HG03045 (cell line): ENCODE measurements at regions not wholly inside any gene's neighbourhood (a gene's known extent, or its start where the extent isn't known, plus 50 kb on each side); places are given as distances from the start of the nearest gene placed in this dataset.

Source experiments
- ATAC-seq: cut with Tn5 transposase; IDR thresholded peaks from one replicate; pipeline ENCODE4 v1.9.1; 2021; ENCODE audit warnings: mild to moderate bottlenecking, moderate library complexity; ENCODE audit not compliant: unreplicated experiment

GRCh38 chr3:84039099-84039498 lies 919.7 kb upstream of the CADM2 start:
- ATAC-seq, result no peak

GRCh38 chr3:84042399-84043106 lies 916.2 kb upstream of the CADM2 start:
- no peak for ATAC-seq

- ATAC-seq, result no peak
Measured at GRCh38 chr3:84066915-84067314, 891.9 kb upstream of the CADM2 start.

GRCh38 chr3:84073664-84074063 lies 885.1 kb upstream of the CADM2 start:
- no peak for ATAC-seq

- no peak for ATAC-seq
Measured at GRCh38 chr3:84074767-84075166, 884.0 kb upstream of the CADM2 start.

GRCh38 chr3:84077479-84077878 lies 881.3 kb upstream of the CADM2 start:
- ATAC-seq, result no peak

- no peak for ATAC-seq
Measured at GRCh38 chr3:84082726-84083125, 876.1 kb upstream of the CADM2 start.

- no peak for ATAC-seq
Measured at GRCh38 chr3:84092907-84093306, 865.9 kb upstream of the CADM2 start.

GRCh38 chr3:84096188-84096587 lies 862.6 kb upstream of the CADM2 start:
- no peak for ATAC-seq

GRCh38 chr3:84100861-84101260 lies 857.9 kb upstream of the CADM2 start:
- no peak for ATAC-seq

- ATAC-seq, result no peak
Measured at GRCh38 chr3:84108442-84108971, 850.3 kb upstream of the CADM2 start.

GRCh38 chr3:84109911-84110310 lies 848.9 kb upstream of the CADM2 start:
- ATAC-seq, result no peak

GRCh38 chr3:84110787-84111186 lies 848.0 kb upstream of the CADM2 start:
- no peak for ATAC-seq

- ATAC-seq, result no peak
Measured at GRCh38 chr3:84125201-84125721, 833.5 kb upstream of the CADM2 start.

GRCh38 chr3:84125760-84126159 lies 833.0 kb upstream of the CADM2 start:
- ATAC-seq, result no peak

- no peak for ATAC-seq
Measured at GRCh38 chr3:84126160-84126559, 832.6 kb upstream of the CADM2 start.

GRCh38 chr3:84128024-84128423 lies 830.8 kb upstream of the CADM2 start:
- no peak for ATAC-seq

- ATAC-seq, result no peak
Measured at GRCh38 chr3:84136425-84136824, 822.4 kb upstream of the CADM2 start.

GRCh38 chr3:84140631-84141030 lies 818.2 kb upstream of the CADM2 start:
- ATAC-seq, result no peak

GRCh38 chr3:84141571-84141970 lies 817.2 kb upstream of the CADM2 start:
- ATAC-seq, result no peak

GRCh38 chr3:84165328-84165727 lies 793.5 kb upstream of the CADM2 start:
- ATAC-seq, result no peak

- ATAC-seq, result no peak
Measured at GRCh38 chr3:84175449-84175848, 783.3 kb upstream of the CADM2 start.

- no peak for ATAC-seq
Measured at GRCh38 chr3:84184937-84185336, 773.9 kb upstream of the CADM2 start.
